GM12892 (cell line): ENCODE measurements at regions not wholly inside any gene's neighbourhood (a gene's known extent, or its start where the extent isn't known, plus 50 kb on each side); places are given as distances from the start of the nearest gene placed in this dataset.

ENCODE experiments used
- POLR2A ChIP-seq: IDR thresholded peaks from 2 replicates; pipeline ENCODE4 v1.6.1; 2011; ENCODE audit warnings: low read depth, low read length, control low read depth
- POLR2AphosphoS5 ChIP-seq: IDR thresholded peaks from 2 replicates; pipeline ENCODE4 v1.6.1; 2011; ENCODE audit warnings: low read depth, low read length, control low read depth
- TAF1 ChIP-seq: IDR thresholded peaks from 2 replicates; pipeline ENCODE4 v1.6.1; 2011; ENCODE audit warnings: low read depth, mild to moderate bottlenecking, control low read depth, low read length, borderline replicate concordance

GRCh38 chr13:52968074-52968700 lies 60.4 kb upstream of the OLFM4 start:
- TF ChIP-seq POLR2A (no peak), TAF1 (no peak), POLR2AphosphoS5 (no peak)
